ENCODE measurements at regions not wholly inside any gene's neighbourhood (a gene's known extent, or its start where the extent isn't known, plus 50 kb on each side); places are given as distances from the start of the nearest gene placed in this dataset.

- DNase-seq: no peak
- Histone ChIP-seq H3K9me3 (no peaks in the 10 kb centered on the region), H3K4me3 (no peak overlapping the region), H3K36me3 (no peaks in the 10 kb centered on the region), H3K27ac (no peak overlapping the region), H3K27me3 (no peaks in the 10 kb centered on the region), H3K4me1 (no peaks in the 10 kb centered on the region)
- intact Hi-C loops (cut with DNase I): no loop called here
- TF ChIP-seq EP300 (IDR thresholded peaks at IDR 0.05): no peak
- 96 to 98% methylated on average over 2 of the region's 2 CpGs for WGBS, 2 donors
Observed at GRCh38 chr4:100841911-100842310, 324.1 kb upstream of the EMCN start.

- H3K27me3 ChIP-seq: no peaks in the 10 kb centered on the region
- H3K4me1 ChIP-seq: no peaks in the 10 kb centered on the region
- DNase-seq: no peak
- WGBS, 2 donors: 80 to 92% methylated on average over 2 of the region's 2 CpGs
- intact Hi-C loops (cut with DNase I): no loop called here
- TF ChIP-seq EP300 (IDR thresholded peaks at IDR 0.05) (no peak), CTCF (IDR thresholded peaks at IDR 0.05) (no peak), POLR2AphosphoS5 (IDR thresholded peaks at IDR 0.05) (no peak), POLR2A (IDR thresholded peaks at IDR 0.05) (no peak)
- no peaks in the 10 kb centered on the region for H3K9me3 ChIP-seq
- no peak overlapping the region for H3K27ac ChIP-seq
- no peaks in the 10 kb centered on the region for H3K36me3 ChIP-seq
- no peak overlapping the region for H3K4me3 ChIP-seq
Observed at GRCh38 chr4:100839712-100840111, 321.9 kb upstream of the EMCN start.

GRCh38 chr4:100838286-100838685, 320.5 kb upstream of the EMCN start:
- H3K27me3 ChIP-seq: no peaks in the 10 kb centered on the region
- WGBS, 2 donors: 88 to 95% methylated on average over 1 of the region's 1 CpG
- no peaks in the 10 kb centered on the region for H3K4me1 ChIP-seq
- no peaks in the 10 kb centered on the region for H3K36me3 ChIP-seq
- H3K4me3 ChIP-seq: no peak overlapping the region
- no peaks in the 10 kb centered on the region for H3K9me3 ChIP-seq
- H3K27ac ChIP-seq: no peak overlapping the region
- TF ChIP-seq POLR2AphosphoS5 (IDR thresholded peaks at IDR 0.05): no peak
- TF ChIP-seq EP300 (IDR thresholded peaks at IDR 0.05): no peak
- TF ChIP-seq CTCF (IDR thresholded peaks at IDR 0.05): no peak
- TF ChIP-seq POLR2A (IDR thresholded peaks at IDR 0.05): no peak
- DNase-seq: no peak
- intact Hi-C loops (cut with DNase I): no loop called here

- no peak for TF ChIP-seq POLR2AphosphoS5 (IDR thresholded peaks at IDR 0.05)
- no peak for TF ChIP-seq POLR2A (IDR thresholded peaks at IDR 0.05)
- no peak for TF ChIP-seq CTCF (IDR thresholded peaks at IDR 0.05)
- no peak for TF ChIP-seq EP300 (IDR thresholded peaks at IDR 0.05)
- 76 to 86% methylated on average over 1 of the region's 1 CpG for WGBS, 2 donors
- Histone ChIP-seq H3K27me3 (no peaks in the 10 kb centered on the region), H3K9me3 (no peaks in the 10 kb centered on the region), H3K36me3 (no peaks in the 10 kb centered on the region), H3K4me1 (no peaks in the 10 kb centered on the region), H3K4me3 (no peak overlapping the region), H3K27ac (no peak overlapping the region)
- intact Hi-C loops (cut with DNase I): no loop called here
- no peak for DNase-seq
Observed at GRCh38 chr4:100836929-100837328, 319.1 kb upstream of the EMCN start.

- intact Hi-C loops (cut with DNase I): no loop called here
- no peaks in the 10 kb centered on the region for H3K36me3 ChIP-seq
Observed at GRCh38 chr4:100834616-100835015, 316.8 kb upstream of the EMCN start.

More at GRCh38 chr4:100834616-100835015, 316.8 kb upstream of the EMCN start:
- Histone ChIP-seq H3K27me3 (no peaks in the 10 kb centered on the region), H3K27ac (no peak overlapping the region), H3K4me3 (no peak overlapping the region), H3K4me1 (no peaks in the 10 kb centered on the region), H3K9me3 (no peaks in the 10 kb centered on the region)
- TF ChIP-seq POLR2A (IDR thresholded peaks at IDR 0.05) (no peak), CTCF (IDR thresholded peaks at IDR 0.05) (no peak), POLR2AphosphoS5 (IDR thresholded peaks at IDR 0.05) (no peak), EP300 (IDR thresholded peaks at IDR 0.05) (no peak)
- DNase-seq: no peak

Measured in sigmoid colon (tissue), 6 donors.